SK-N-SH (cell line): ENCODE measurements at regions not wholly inside any gene's neighbourhood (a gene's known extent, or its start where the extent isn't known, plus 50 kb on each side); places are given as distances from the start of the nearest gene placed in this dataset.

ENCODE experiments used
- CTCF ChIA-PET: fragments of 300-600, 350-600 bp; formaldehyde crosslinking; extraction: SDS; loops from one replicate; lab custom pipeline; 2021; lab: Yijun Ruan, JAX
- POLR2A ChIA-PET: fragments of 350-600 bp; sonication (Branson Sonifier 250); formaldehyde crosslinking; extraction: SDS; loops from one replicate; lab custom pipeline; 2020; ENCODE audit warnings: antibody characterized with exemption, inconsistent platforms; lab: Yijun Ruan, JAX
- DNase-seq: peaks from one replicate; pipeline ENCODE4 v3.0.0; 2012
- H2AFZ ChIP-seq: fragments of 200-600 bp; sonication (generic); 2 replicates; pipeline ENCODE4 v1.8.1; 2016; ENCODE audit warnings: antibody characterized with exemption, mild to moderate bottlenecking, low read depth
- H3F3A ChIP-seq: fragments of 200-600 bp; sonication (generic); replicated peaks from 2 replicates; pipeline ENCODE3; 2016; ENCODE audit warnings: antibody characterized with exemption, mild to moderate bottlenecking; ENCODE audit not compliant: insufficient read depth
- H3K27ac ChIP-seq, 2 experiments: fragments of 200-500 bp in 1 of 2; fragments of 200-600 bp in 1 of 2; sonication (Bioruptor generic) in 1 of 2; sonication (generic), shearing (Covaris generic) in 1 of 2; 2 replicates each; pipeline versions ENCODE4 v1.5.1 to v1.6.1; 2014 to 2016; ENCODE audit warnings: low read depth in 2 of 2, inconsistent platforms in 1 of 2, low read length in 1 of 2, mild to moderate bottlenecking in 1 of 2, mixed read lengths in 1 of 2
- H3K27me3 ChIP-seq: fragments of 200-600 bp; sonication (generic), shearing (Covaris generic); 2 replicates; pipeline ENCODE4 v1.6.1; 2016; ENCODE audit warnings: mixed run types; ENCODE audit not compliant: insufficient read depth
- H3K36me3 ChIP-seq, 2 experiments: fragments of 200-500 bp in 1 of 2; fragments of 200-600 bp in 1 of 2; sonication (Bioruptor generic) in 1 of 2; sonication (generic) in 1 of 2; replicated peaks in 1 of 2; 2 replicates each; pipeline versions ENCODE3 to v1.5.1; 2014 to 2016; ENCODE audit warnings: low read length in 1 of 2, mild to moderate bottlenecking in 1 of 2; ENCODE audit not compliant: insufficient read depth in 2 of 2, control insufficient read depth in 1 of 2
- H3K4me1 ChIP-seq, 2 experiments: fragments of 200-500 bp in 1 of 2; fragments of 200-600 bp in 1 of 2; sonication (Bioruptor generic) in 1 of 2; sonication (generic), shearing (Covaris generic) in 1 of 2; 2 replicates each; pipeline versions ENCODE4 v1.5.1 to v1.6.1; 2014 to 2016; ENCODE audit warnings: low read depth in 1 of 2, low read length in 1 of 2, mixed run types in 1 of 2; ENCODE audit not compliant: insufficient read depth in 2 of 2, control insufficient read depth in 1 of 2
- H3K4me2 ChIP-seq: fragments of 200-600 bp; sonication (generic), shearing (Covaris generic); 2 replicates; pipeline ENCODE4 v1.6.1; 2017; ENCODE audit warnings: mixed run types
- H3K4me3 ChIP-seq, 2 experiments: fragments of 200-500 bp in 1 of 2; fragments of 200-600 bp in 1 of 2; sonication (Bioruptor generic) in 1 of 2; sonication (generic), shearing (Covaris generic) in 1 of 2; 2 replicates each; pipeline versions ENCODE4 v1.5.1 to v1.8.1; 2014 to 2016; ENCODE audit warnings: low read depth in 2 of 2, inconsistent platforms in 1 of 2, low read length in 1 of 2, mild to moderate bottlenecking in 1 of 2, mixed read lengths in 1 of 2, moderate library complexity in 1 of 2
- H3K79me2 ChIP-seq: fragments of 200-600 bp; sonication (generic); 2 replicates; pipeline ENCODE4 v1.8.1; 2017; ENCODE audit warnings: mild to moderate bottlenecking; ENCODE audit not compliant: insufficient read depth
- H3K9ac ChIP-seq: fragments of 200-600 bp; sonication (generic); 2 replicates; pipeline ENCODE4 v1.6.1; 2017; ENCODE audit warnings: mixed run types
- H3K9me2 ChIP-seq: fragments of 200-600 bp; sonication (generic); 2 replicates; pipeline ENCODE4 v1.6.1; 2017; ENCODE audit warnings: mixed run types
- H3K9me3 ChIP-seq: fragments of 200-600 bp; sonication (generic); 2 replicates; pipeline ENCODE4 v1.6.1; 2017; ENCODE audit warnings: mixed run types, mild to moderate bottlenecking, moderate library complexity
- H4K20me1 ChIP-seq: fragments of 200-600 bp; sonication (generic); 2 replicates; pipeline ENCODE4 v1.6.1; 2017; ENCODE audit warnings: mild to moderate bottlenecking, mixed run types; ENCODE audit not compliant: insufficient read depth
- EP300 ChIP-seq, 2 experiments: IDR thresholded peaks; 2 replicates each; pipeline versions ENCODE4 v1.4.0 to v1.6.1; 2012; ENCODE audit warnings: borderline replicate concordance in 1 of 2, low read depth in 1 of 2, low read length in 1 of 2
- FOSL2 ChIP-seq: IDR thresholded peaks from 2 replicates; pipeline ENCODE4 v1.4.0; 2012; ENCODE audit warnings: low read depth, mild to moderate bottlenecking, moderate library complexity, borderline replicate concordance
- NFIC ChIP-seq: IDR thresholded peaks from 2 replicates; pipeline ENCODE4 v1.4.0; 2012; ENCODE audit warnings: borderline replicate concordance
- RAD21 ChIP-seq: IDR thresholded peaks from 2 replicates; pipeline ENCODE4 v1.6.1; 2012; ENCODE audit warnings: mild to moderate bottlenecking, low read length
- REST ChIP-seq: IDR thresholded peaks from 2 replicates; pipeline ENCODE4 v1.6.1; 2012; ENCODE audit warnings: mild to moderate bottlenecking, low read depth, low read length, moderate library complexity
- RFX5 ChIP-seq: IDR thresholded peaks from 2 replicates; pipeline ENCODE4 v1.6.1; 2012; ENCODE audit warnings: mild to moderate bottlenecking, improper control_type of control experiment, low read length
- YY1 ChIP-seq: IDR thresholded peaks from 2 replicates; pipeline ENCODE4 v1.4.0; 2012; ENCODE audit warnings: low read depth, mild to moderate bottlenecking
- WGBS: methylation state at CpG from one replicate; pipeline ENCODE4 v1.1.6; 2017; ENCODE audit warnings: low lambda C conversion rate; 5-methylcytosine and 5-hydroxymethylcytosine counted together
- TF ChIP-seq, protein P1 (sequence below): fragments of 150-350 bp; IDR thresholded peaks from 2 replicates; pipeline ENCODE4 v1.6.1; 2016; ENCODE audit warnings: mild to moderate bottlenecking, low read depth, low read length

DNA sequence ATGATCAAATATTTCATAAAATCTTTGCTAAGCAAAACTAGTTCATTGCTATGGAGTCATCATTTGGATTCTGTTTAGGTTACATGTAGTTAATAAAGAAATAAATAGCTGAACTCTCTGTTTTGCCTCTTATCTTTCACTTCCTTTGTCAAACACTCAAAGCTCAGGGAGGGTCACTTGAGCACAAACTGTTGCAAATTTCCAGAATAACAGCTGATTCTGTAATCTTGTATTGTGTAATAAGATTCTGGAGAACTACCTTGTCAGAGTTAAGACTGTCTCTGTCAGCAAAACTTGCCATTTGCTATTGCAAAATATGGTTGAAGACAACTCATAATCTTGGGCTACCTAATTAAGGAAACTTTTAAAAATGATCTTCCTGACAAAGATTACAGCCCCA is 182.0 kb upstream of the MOCS2 start:
- DNase-seq, result no peak
- no peaks in the 10 kb centered on the region for H3K36me3 ChIP-seq
- no peaks in the 10 kb centered on the region for H4K20me1 ChIP-seq
- POLR2A ChIA-PET, result no interaction called here
- H3K4me1 ChIP-seq, result 0 out of 4 replicates have a peak, but pooled peaks cover 0 to 6% of the 10 kb centered on the region in 2 experiments
- H3K9ac ChIP-seq, result no peak overlapping the region
- TF ChIP-seq FOSL2 (no peak), YY1 (no peak), RAD21 (no peak), REST (no peak)
- H3K9me2 ChIP-seq, result no peaks in the 10 kb centered on the region
- no peaks in the 10 kb centered on the region for H3K79me2 ChIP-seq
- peak overlapping the region; percentile 77 for H2AFZ ChIP-seq
- H3F3A ChIP-seq, result peaks cover 4% of the 10 kb centered on the region
- H3K4me3 ChIP-seq, result no peak overlapping the region
- no peak overlapping the region for H3K4me2 ChIP-seq
- no peak overlapping the region for H3K27ac ChIP-seq
- CTCF ChIA-PET, result no interaction called here
- H3K9me3 ChIP-seq, result no peaks in the 10 kb centered on the region
- no peaks in the 10 kb centered on the region for H3K27me3 ChIP-seq

DNA sequence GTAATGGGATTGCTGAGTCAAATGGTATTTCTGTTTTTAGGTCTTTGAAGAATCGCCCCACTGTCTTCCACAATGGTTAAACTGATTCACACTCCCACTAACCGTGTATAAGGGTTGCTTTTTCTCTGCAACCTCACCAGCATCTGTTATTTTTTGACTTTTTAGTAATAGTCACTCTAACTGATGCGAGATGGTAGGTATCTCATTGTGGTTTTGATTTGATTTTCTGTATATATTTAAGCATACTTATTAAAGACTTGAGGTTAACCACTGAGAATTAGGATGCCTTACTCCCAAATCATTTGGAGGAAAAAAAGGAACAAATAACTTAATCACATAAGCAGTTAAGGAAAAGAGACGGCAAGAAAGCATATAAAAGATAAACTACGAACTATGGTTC is 181.6 kb upstream of the FST start:
- TF ChIP-seq FOSL2 (no peak), EP300 (IDR thresholded peaks at IDR 0.05; ENCODE audit: borderline replicate concordance in 1 of 2, low read depth in 1 of 2, low read length in 1 of 2) (no peak), NFIC (no peak), REST (no peak), RFX5 (no peak)
- TF ChIP-seq, protein P1, sequence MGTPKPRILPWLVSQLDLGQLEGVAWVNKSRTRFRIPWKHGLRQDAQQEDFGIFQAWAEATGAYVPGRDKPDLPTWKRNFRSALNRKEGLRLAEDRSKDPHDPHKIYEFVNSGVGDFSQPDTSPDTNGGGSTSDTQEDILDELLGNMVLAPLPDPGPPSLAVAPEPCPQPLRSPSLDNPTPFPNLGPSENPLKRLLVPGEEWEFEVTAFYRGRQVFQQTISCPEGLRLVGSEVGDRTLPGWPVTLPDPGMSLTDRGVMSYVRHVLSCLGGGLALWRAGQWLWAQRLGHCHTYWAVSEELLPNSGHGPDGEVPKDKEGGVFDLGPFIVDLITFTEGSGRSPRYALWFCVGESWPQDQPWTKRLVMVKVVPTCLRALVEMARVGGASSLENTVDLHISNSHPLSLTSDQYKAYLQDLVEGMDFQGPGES, result no peak
- H3K4me3 ChIP-seq, result no peak overlapping the region
- H3K27ac ChIP-seq, result no peak overlapping the region
- no peak for DNase-seq
- ChIA-PET POLR2A (no interaction called here), CTCF (no interaction called here)
- H3K79me2 ChIP-seq, result no peaks in the 10 kb centered on the region
- WGBS, result 53% methylated on average over 5 of the region's 5 CpGs
- H3K9ac ChIP-seq, result no peak overlapping the region
- no peaks in the 10 kb centered on the region for H3K4me1 ChIP-seq
- no peak overlapping the region for H3K4me2 ChIP-seq
- H3K36me3 ChIP-seq, result no peaks in the 10 kb centered on the region
- no peaks in the 10 kb centered on the region for H4K20me1 ChIP-seq
- H3K27me3 ChIP-seq, result no peaks in the 10 kb centered on the region
- peaks cover 9% of the 10 kb centered on the region for H3F3A ChIP-seq
- no peaks in the 10 kb centered on the region for H3K9me3 ChIP-seq
- no peak overlapping the region for H2AFZ ChIP-seq
- no peaks in the 10 kb centered on the region for H3K9me2 ChIP-seq
